22Rv1 (cell line): ENCODE measurements at regions not wholly inside any gene's neighbourhood (a gene's known extent, or its start where the extent isn't known, plus 50 kb on each side); places are given as distances from the start of the nearest gene placed in this dataset.

ENCODE experiments used
- H3K27ac ChIP-seq: fragments of 450-650 bp; 2 replicates; pipeline ENCODE4 v1.5.1; 2017
- CTCF ChIP-seq: fragments of 450-650 bp; IDR thresholded peaks from 2 replicates; pipeline ENCODE4 v1.5.1; 2017; ENCODE audit warnings: mild to moderate bottlenecking
- ZFX ChIP-seq: fragments of 450-650 bp; IDR thresholded peaks from 2 replicates; pipeline ENCODE4 v1.6.1; 2017; ENCODE audit warnings: antibody characterized with exemption, borderline replicate concordance

GRCh38 chr2:19700861-19701585 lies 200.8 kb downstream of the TTC32 start:
- H3K27ac ChIP-seq, result no peak overlapping the region
- no peak for TF ChIP-seq ZFX
- TF ChIP-seq CTCF, result no peak

- TF ChIP-seq CTCF, result no peak
- TF ChIP-seq ZFX, result no peak
- H3K27ac ChIP-seq, result no peak overlapping the region
These were observed 204.7 kb downstream of the TTC32 start for GRCh38 chr2:19697131-19697530.

- H3K27ac ChIP-seq, result no peak overlapping the region
- TF ChIP-seq ZFX, result no peak
- no peak for TF ChIP-seq CTCF
These were observed 206.1 kb downstream of the TTC32 start for GRCh38 chr2:19695706-19696105.

GRCh38 chr2:19691892-19692291 lies 209.9 kb downstream of the TTC32 start:
- TF ChIP-seq CTCF (no peak), ZFX (no peak)
- H3K27ac ChIP-seq, result no peak overlapping the region

- TF ChIP-seq ZFX (no peak), CTCF (no peak)
- no peak overlapping the region for H3K27ac ChIP-seq
These were observed 211.4 kb downstream of the TTC32 start for GRCh38 chr2:19690429-19690828.

GRCh38 chr2:19689646-19690168 lies 212.1 kb downstream of the TTC32 start:
- TF ChIP-seq CTCF, result no peak
- TF ChIP-seq ZFX, result no peak
- H3K27ac ChIP-seq, result no peak overlapping the region

- TF ChIP-seq ZFX, result no peak
- TF ChIP-seq CTCF, result no peak
- no peak overlapping the region for H3K27ac ChIP-seq
These were observed 213.7 kb downstream of the TTC32 start for GRCh38 chr2:19688059-19688458.
